Osteoblast (primary cell): ENCODE measurements at regions not wholly inside any gene's neighbourhood (a gene's known extent, or its start where the extent isn't known, plus 50 kb on each side); places are given as distances from the start of the nearest gene placed in this dataset.

Source experiments
- DNase-seq: peaks from one replicate; pipeline ENCODE4 v3.0.0; 2011; ENCODE audit warnings: low spot score, mixed read lengths; ENCODE audit not compliant: insufficient read length; ENCODE audit errors: missing footprints
- H2AFZ ChIP-seq: 2 replicates; pipeline ENCODE4 v1.6.0; 2011; ENCODE audit warnings: mild to moderate bottlenecking, low read length
- H3K27ac ChIP-seq: 2 replicates; pipeline ENCODE4 v1.5.1; 2011; ENCODE audit warnings: mild to moderate bottlenecking, low read depth, low read length, moderate library complexity
- H3K27me3 ChIP-seq: 2 replicates; pipeline ENCODE4 v1.6.0; 2012; ENCODE audit warnings: mild to moderate bottlenecking, control low read depth, inconsistent platforms, low read length, moderate library complexity; ENCODE audit not compliant: insufficient read depth
- H3K36me3 ChIP-seq: 2 replicates; pipeline ENCODE4 v1.5.1; 2011; ENCODE audit warnings: mild to moderate bottlenecking, low read length, control low read depth, moderate library complexity; ENCODE audit not compliant: insufficient read depth
- H3K4me1 ChIP-seq: 2 replicates; pipeline ENCODE4 v1.5.1; 2011; ENCODE audit warnings: mild to moderate bottlenecking, low read length, control low read depth, moderate library complexity; ENCODE audit not compliant: insufficient read depth
- H3K4me2 ChIP-seq: 2 replicates; pipeline ENCODE4 v1.6.0; 2011; ENCODE audit warnings: mild to moderate bottlenecking, low read length; ENCODE audit not compliant: insufficient read depth
- H3K4me3 ChIP-seq: fragments of 200-600 bp; sonication (generic); 3 replicates; pipeline ENCODE4 v1.5.1; 2012; ENCODE audit warnings: mild to moderate bottlenecking, low read length, inconsistent platforms; ENCODE audit not compliant: insufficient read depth
- H3K79me2 ChIP-seq: 2 replicates; pipeline ENCODE4 v1.6.0; 2012; ENCODE audit warnings: mild to moderate bottlenecking, low read length, control low read depth, inconsistent platforms; ENCODE audit not compliant: insufficient read depth
- H3K9me3 ChIP-seq: 2 replicates; pipeline ENCODE4 v1.5.1; 2011; ENCODE audit warnings: low read depth, low read length, control low read depth
- H4K20me1 ChIP-seq: 2 replicates; pipeline ENCODE4 v1.6.0; 2012; ENCODE audit warnings: mild to moderate bottlenecking, low read length, control low read depth; ENCODE audit not compliant: insufficient read depth
- CTCF ChIP-seq: IDR thresholded peaks from 2 replicates; pipeline ENCODE4 v1.5.1; 2011; ENCODE audit warnings: mild to moderate bottlenecking, low read depth, low read length, moderate library complexity; ENCODE audit errors: extremely low read depth

GRCh38 chr12:38139456-38139855 lies 177.1 kb upstream of the ALG10B start:
- Histone ChIP-seq H3K9me3 (no peaks in the 10 kb centered on the region), H3K36me3 (no peaks in the 10 kb centered on the region), H2AFZ (no peak overlapping the region), H4K20me1 (no peaks in the 10 kb centered on the region), H3K4me2 (no peak overlapping the region), H3K27me3 (no peaks in the 10 kb centered on the region), H3K27ac (no peak overlapping the region), H3K79me2 (no peaks in the 10 kb centered on the region), H3K4me3 (no peak overlapping the region), H3K4me1 (no peaks in the 10 kb centered on the region)
- TF ChIP-seq CTCF: no peak
- no peak for DNase-seq

- no peaks in the 10 kb centered on the region for H3K79me2 ChIP-seq
- no peaks in the 10 kb centered on the region for H3K36me3 ChIP-seq
- H3K4me3 ChIP-seq: no peak overlapping the region
- H3K9me3 ChIP-seq: no peaks in the 10 kb centered on the region
- no peak overlapping the region for H3K4me2 ChIP-seq
- no peaks in the 10 kb centered on the region for H3K27me3 ChIP-seq
- no peak for TF ChIP-seq CTCF
- no peak for DNase-seq
- no peak overlapping the region for H3K27ac ChIP-seq
- H4K20me1 ChIP-seq: no peaks in the 10 kb centered on the region
- no peaks in the 10 kb centered on the region for H3K4me1 ChIP-seq
- no peak overlapping the region for H2AFZ ChIP-seq
These were observed 175.3 kb upstream of the ALG10B start for GRCh38 chr12:38141239-38141638.

GRCh38 chr12:38141861-38142260 lies 174.7 kb upstream of the ALG10B start:
- no peaks in the 10 kb centered on the region for H3K79me2 ChIP-seq
- H3K4me2 ChIP-seq: no peak overlapping the region
- no peak for TF ChIP-seq CTCF
- H2AFZ ChIP-seq: no peak overlapping the region
- no peak overlapping the region for H3K4me3 ChIP-seq
- H3K36me3 ChIP-seq: no peaks in the 10 kb centered on the region
- no peaks in the 10 kb centered on the region for H3K27me3 ChIP-seq
- no peaks in the 10 kb centered on the region for H3K4me1 ChIP-seq
- no peaks in the 10 kb centered on the region for H4K20me1 ChIP-seq
- no peaks in the 10 kb centered on the region for H3K9me3 ChIP-seq
- no peak overlapping the region for H3K27ac ChIP-seq
- no peak for DNase-seq

GRCh38 chr12:38142974-38143373 lies 173.6 kb upstream of the ALG10B start:
- Histone ChIP-seq H3K4me3 (no peak overlapping the region), H3K4me2 (no peak overlapping the region), H3K79me2 (no peaks in the 10 kb centered on the region), H3K36me3 (no peaks in the 10 kb centered on the region), H3K4me1 (no peaks in the 10 kb centered on the region), H2AFZ (no peak overlapping the region), H3K27ac (no peak overlapping the region), H4K20me1 (no peaks in the 10 kb centered on the region), H3K27me3 (no peaks in the 10 kb centered on the region), H3K9me3 (no peaks in the 10 kb centered on the region)
- TF ChIP-seq CTCF: no peak
- DNase-seq: no peak
